ENCODE measurements at regions not wholly inside any gene's neighbourhood (a gene's known extent, or its start where the extent isn't known, plus 50 kb on each side); places are given as distances from the start of the nearest gene placed in this dataset.

GRCh38 chr4:62835631-62836030 is 1573.6 kb downstream of the TECRL start:
- Mint-ChIP-seq H3K27me3 (ENCODE audit: low read depth) (no peaks in the 10 kb centered on the region), H3K9me3 (0 out of 5 replicates have a peak, but pooled peaks cover 0 to 1% of the 10 kb centered on the region in 2 experiments), H3K36me3 (ENCODE audit: insufficient read depth in 1 of 3, low read depth in 3 of 3) (no peaks in the 10 kb centered on the region; a peak in 2 of 7 replicates), H3K27ac (no peak overlapping the region), H3K4me1 (no peaks in the 10 kb centered on the region), H3K4me3 (no peak overlapping the region)
- no peak overlapping the region for H3K4me2 ChIP-seq (ENCODE audit: insufficient read depth, insufficient read length, low read length)
- H4K91ac ChIP-seq (ENCODE audit: insufficient read length, low read depth, low read length), result no peak overlapping the region
- H2BK5ac ChIP-seq (ENCODE audit: insufficient read length, low read length), result no peak overlapping the region
- no peak overlapping the region for H3T11ph ChIP-seq (ENCODE audit: low read length)
- H2BK120ac ChIP-seq (ENCODE audit: low read depth, low read length, poor library complexity, severe bottlenecking), result no peak overlapping the region
- no peak overlapping the region for H3K18ac ChIP-seq (ENCODE audit: insufficient read length, low read depth, low read length)
- H3K23me2 ChIP-seq (ENCODE audit: insufficient read length, low read depth, low read length, poor library complexity, severe bottlenecking), result no peaks in the 10 kb centered on the region
- H4K5ac ChIP-seq (ENCODE audit: insufficient read length, low read depth, low read length), result no peak overlapping the region
- H3K27ac ChIP-seq (ENCODE audit: insufficient read length, low read depth, low read length), result no peak overlapping the region
- H3K79me2 ChIP-seq (ENCODE audit: insufficient read depth, low read length), result no peaks in the 10 kb centered on the region
- no peak overlapping the region for H2BK20ac ChIP-seq (ENCODE audit: low read depth, low read length, poor library complexity, severe bottlenecking)
- no peak overlapping the region for H3K23ac ChIP-seq (ENCODE audit: insufficient read length, low read depth, low read length)
- no peaks in the 10 kb centered on the region for H3K9me3 ChIP-seq (ENCODE audit: control insufficient read depth, low read depth, low read length)
- H2BK12ac ChIP-seq (ENCODE audit: insufficient read length, low read depth, low read length), result no peak overlapping the region
- H3K27me3 ChIP-seq (ENCODE audit: insufficient read depth, low read length), result no peaks in the 10 kb centered on the region
- H3K79me1 ChIP-seq (ENCODE audit: insufficient read depth, low read depth, low read length, poor library complexity, severe bottlenecking), result no peaks in the 10 kb centered on the region
- H2BK15ac ChIP-seq (ENCODE audit: low read depth, low read length), result no peak overlapping the region
- WGBS (ENCODE audit: extremely low coverage, insufficient read length, low lambda C conversion rate), result no CpG with 5 or more reads among the region's 2 CpGs
- no peak overlapping the region for H3K9ac ChIP-seq (ENCODE audit: extremely low read depth, insufficient read length, low read length)
- H3K14ac ChIP-seq (ENCODE audit: insufficient read depth, low read length), result no peak overlapping the region
- H4K20me1 ChIP-seq (ENCODE audit: control insufficient read depth, insufficient read depth, insufficient read length), result no peaks in the 10 kb centered on the region
- no peak overlapping the region for H3K56ac ChIP-seq (ENCODE audit: insufficient read length, low read depth, low read length)
- DNase-seq, result no peak
- no peak for TF ChIP-seq CTCF (conservative IDR thresholded peaks at IDR 0.05)
- H2AK5ac ChIP-seq (ENCODE audit: insufficient read length, low read length), result no peak overlapping the region
- no peak overlapping the region for H4K8ac ChIP-seq (replicated peaks; ENCODE audit: insufficient read length, low read depth, low read length)
- no peaks in the 10 kb centered on the region for H3K4me1 ChIP-seq (ENCODE audit: insufficient read depth, low read length)
- no peak overlapping the region for H3K4ac ChIP-seq (ENCODE audit: low read depth, low read length)
- H2AFZ ChIP-seq (ENCODE audit: low read length), result no peak overlapping the region

Data from H9 (cell line).